HG03520 (cell line): ENCODE measurements at regions not wholly inside any gene's neighbourhood (a gene's known extent, or its start where the extent isn't known, plus 50 kb on each side); places are given as distances from the start of the nearest gene placed in this dataset.

Experiments used
- ATAC-seq: cut with Tn5 transposase; IDR thresholded peaks from one replicate; pipeline ENCODE4 v1.9.1; 2021; ENCODE audit warnings: mild to moderate bottlenecking, moderate library complexity; ENCODE audit not compliant: unreplicated experiment

DNA sequence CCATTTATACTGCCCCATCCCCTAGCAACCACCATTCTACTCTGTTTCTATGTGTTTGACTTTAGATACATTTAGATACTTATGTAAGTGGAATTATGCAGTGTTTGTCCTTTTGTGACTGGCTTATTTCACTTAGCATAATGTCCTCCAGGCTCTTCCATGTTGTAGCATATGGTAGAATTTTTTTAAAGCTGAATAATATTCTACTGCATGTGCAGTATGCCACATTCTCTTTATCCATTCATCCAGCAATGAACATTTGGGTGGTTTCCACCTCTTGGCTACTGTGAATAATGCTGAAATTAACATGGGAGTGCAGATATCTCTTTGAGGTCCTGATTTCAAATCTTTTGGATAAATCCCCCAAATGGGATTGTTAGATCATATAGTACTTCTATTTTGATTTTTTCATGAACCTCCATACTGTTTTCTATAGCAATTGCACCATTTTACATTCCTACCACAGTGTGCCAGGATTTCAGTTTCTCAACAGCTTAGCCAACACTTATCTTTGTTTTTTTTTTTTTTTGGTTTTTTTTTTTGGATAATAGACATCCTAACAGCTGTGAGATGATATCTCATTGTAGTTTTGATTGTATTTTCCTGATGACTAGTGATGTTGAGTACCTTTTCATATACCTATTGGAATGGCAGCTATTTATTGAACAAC, 105.9 kb upstream of the LNX1 start:
- ATAC-seq = no peak

DNA sequence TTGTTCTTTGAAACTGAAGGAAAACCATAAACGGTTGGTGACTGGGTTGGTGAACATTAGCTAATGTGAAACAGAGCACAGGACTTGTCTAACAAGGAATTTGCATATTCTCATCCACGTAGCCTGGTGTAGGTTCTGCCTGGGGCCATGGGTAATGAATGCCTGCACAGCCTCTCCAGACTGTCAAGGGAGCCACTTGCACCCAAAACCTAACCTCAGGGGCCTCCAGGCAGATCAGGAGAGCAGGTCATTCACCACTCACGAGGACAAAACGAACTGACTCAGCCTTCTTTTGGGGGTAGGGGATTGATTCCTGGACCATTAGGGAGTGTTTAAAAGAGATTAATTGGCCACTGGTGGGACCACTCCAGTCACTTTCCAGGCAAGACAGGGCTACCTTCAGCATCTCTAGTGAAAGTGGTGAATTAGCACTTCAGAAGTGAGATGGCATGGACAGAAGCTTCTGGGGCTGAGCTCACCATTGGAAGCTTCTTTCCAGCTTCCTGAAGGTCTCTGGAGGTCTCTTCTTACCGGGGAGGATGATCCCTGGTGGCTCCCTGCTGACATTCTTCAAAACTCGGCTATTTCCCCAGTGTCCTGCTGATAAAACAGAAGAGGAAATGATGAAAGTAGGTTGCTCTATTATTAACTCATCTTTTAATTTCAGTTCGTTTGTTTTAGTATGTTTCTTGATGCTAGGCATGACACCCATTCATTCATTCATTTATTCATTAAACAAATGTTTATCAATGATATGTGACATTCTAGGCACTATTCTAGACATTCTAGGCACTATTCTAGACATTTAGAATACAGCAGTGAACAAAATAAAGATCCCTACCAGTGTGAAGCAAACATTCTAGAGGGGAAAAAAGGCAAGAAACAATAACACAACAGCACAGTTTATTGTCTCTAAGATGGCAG, 104.5 kb upstream of the LNX1 start:
- ATAC-seq = peak; percentile 86

DNA sequence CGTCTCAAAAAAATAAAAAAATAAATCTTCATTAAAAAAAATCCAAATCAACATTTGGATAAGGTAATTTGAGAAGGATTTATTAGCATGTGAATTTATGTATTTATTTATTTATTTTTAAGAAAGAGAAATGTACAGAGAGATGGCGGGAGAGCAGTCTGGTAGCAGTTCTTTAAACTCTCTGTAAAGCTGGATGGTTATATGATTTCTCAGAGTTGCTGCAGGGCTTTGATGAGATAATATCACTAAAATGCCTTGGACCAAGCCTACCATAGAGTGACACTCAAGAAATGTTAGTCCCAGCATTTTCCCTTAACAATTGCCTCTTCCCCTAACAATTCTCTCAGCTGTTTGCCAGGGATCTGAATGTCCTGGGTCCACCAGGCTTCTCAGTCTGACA, 103.4 kb upstream of the LNX1 start:
- no peak for ATAC-seq

DNA sequence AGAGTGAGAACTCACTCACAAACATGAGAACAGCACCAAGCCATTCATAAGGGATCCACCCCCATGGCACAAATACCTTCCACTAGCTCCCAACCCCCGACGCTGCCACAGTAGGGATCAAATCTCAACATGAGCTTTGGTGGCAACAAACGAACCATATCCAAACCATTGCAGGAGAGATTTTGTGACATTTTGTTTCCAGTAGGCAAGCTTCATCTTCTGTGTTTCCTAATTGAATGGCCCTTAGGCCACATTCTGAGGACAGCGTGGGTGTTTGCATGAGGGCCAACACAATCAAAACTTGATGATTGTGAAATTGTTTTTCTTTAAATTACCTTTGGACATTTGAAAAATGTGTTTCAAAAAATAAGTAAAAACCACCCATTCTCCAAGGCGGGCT, 102.6 kb upstream of the LNX1 start:
- no peak for ATAC-seq

DNA sequence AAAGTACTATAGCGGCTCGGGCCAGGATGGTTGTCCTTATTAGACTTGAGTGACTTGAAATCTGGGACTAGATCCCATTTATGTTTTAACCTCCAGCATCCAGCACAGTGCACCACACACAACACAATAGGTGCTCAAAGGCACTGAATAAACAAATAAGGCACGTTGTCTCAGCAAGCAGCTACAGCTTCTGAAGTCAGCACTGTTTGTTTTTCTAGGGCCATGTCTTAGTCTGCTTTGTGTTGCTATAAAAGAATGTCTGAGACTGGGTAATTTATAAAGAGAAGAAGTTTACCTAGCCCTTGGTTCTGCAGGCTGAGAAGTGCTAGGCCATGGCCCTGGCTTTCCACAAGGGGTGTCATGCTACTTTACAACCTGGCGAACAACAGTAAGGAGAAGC, 102.1 kb upstream of the LNX1 start:
- no peak for ATAC-seq

DNA sequence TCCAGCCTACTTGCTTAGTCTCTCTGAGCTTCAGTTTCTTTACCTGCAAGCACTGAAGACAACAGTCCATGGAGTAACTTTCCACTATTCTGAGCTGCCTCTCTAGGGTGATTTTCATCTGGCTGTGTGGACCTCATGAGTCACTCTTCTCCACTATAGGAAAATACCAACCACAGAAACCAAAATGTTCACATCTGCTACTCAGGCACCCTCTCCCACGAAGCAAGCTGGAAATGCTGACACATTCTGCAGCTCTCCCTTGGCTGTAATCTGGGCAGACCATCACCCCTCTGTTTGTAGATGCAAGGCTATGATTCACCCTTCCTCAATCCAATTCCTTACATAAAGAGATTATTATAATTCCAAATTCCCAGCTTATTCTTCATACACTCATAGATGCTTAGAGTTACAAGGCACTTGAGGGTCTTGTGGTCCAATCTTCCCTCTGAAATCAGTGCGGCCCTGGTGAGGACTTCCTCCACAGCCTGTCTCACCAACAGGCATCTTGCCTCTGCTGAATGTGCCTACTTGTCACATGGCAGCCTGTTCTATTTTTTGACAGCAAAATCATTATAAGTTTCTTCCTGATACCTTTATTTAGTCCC, 97.0 kb upstream of the LNX1 start:
- peak; percentile 81 for ATAC-seq

DNA sequence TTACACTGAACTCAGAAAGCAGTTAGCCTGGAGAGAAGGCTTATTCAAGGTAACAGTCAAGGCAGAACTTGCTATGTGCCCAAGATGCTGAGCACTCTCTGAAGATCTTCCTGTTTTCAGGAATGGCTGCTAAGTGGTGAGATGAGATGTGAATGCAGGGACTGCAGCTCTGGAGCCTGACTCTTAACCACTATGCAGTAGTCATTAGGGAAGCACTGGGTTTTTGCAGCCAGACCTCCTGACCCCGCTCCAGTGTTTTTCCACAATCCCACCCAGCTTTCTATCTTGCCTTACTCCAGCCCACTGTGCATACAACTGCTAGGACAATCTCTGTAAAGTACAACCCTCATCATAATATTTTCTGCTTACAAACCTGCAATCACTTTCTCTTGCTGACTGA, 95.2 kb upstream of the LNX1 start:
- ATAC-seq = no peak

DNA sequence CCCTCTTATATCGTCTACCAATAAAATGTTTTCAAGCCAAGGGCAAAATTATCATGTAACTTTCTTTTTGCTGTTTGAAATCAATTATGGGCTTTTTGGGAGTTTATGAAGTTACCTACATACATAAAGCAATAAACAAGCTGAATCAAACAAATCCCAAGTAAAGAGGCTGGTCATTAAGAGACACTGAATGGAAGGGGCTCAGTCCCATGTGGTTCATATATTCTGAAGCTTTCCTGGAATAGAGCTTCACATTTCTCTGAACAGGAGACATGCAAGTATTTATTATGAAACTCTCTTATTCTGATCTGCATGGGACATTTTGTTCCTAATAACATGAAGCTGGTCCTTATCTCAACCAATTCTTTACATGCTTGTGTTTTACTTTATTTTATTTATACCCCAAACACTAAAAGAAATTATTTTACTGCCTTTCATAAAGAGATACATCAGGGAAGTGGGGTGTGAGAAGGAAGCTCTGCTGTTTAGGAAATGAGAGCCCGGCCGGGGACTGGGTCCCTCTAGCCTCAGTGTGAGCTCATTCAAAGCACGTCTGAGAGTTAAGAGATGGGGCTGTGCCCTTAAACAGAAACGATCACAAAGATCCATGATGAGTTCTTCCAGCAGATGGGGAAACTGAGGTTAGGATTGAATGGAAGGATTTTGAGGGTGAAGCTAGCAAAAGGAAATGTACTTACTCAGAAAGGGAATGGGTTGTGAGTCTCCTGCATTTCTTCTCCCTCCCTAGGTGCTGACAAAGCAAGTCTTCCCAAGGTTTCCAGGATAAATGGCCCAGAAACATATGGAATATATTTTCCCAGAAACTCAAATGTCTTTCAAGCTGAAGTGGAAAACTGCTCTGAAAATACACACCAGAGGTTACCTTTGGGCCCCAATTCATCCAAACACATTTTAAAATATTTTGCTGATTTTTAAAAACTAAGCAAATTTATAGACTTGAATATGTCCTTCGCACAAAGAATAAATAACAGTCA, 93.1 kb upstream of the LNX1 start:
- no peak for ATAC-seq

DNA sequence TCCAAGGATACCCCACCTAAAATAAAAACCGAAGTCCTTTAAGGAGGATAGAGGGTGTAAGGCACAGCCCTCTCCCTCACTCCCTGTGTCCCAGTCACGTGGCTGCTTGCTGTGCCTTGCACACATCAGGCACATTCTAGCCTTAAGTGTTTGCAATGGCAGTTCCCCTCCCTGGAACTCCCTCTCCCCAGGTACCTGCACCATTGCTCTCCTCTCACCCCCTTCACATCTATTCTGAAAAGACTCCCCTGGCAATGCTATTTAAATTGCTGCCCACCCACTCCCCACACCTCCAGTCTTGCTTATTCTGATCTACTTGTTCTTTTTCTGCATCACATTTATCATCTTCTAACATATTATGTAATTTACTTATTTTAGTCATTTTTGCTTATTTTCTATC, 91.6 kb upstream of the LNX1 start:
- no peak for ATAC-seq

DNA sequence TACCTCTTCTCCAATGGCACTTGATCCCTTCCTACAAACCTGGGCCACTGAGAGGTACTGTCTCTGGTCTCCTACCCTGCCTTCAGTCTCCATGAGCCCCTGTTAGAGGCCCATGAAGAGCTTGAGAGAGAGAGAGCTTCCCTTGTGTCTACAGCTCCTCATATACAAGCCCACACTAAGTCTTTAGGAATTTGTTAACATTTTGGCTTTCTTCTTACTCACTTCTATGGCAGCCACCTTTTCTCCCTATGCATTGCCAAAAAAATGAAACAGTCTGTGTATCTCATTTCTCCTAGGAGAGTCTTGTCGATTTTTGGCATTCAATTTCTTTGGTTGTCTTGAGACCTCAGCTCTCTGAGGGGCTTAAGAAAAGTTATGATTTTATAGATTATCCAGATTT, 90.9 kb upstream of the LNX1 start:
- ATAC-seq = no peak

DNA sequence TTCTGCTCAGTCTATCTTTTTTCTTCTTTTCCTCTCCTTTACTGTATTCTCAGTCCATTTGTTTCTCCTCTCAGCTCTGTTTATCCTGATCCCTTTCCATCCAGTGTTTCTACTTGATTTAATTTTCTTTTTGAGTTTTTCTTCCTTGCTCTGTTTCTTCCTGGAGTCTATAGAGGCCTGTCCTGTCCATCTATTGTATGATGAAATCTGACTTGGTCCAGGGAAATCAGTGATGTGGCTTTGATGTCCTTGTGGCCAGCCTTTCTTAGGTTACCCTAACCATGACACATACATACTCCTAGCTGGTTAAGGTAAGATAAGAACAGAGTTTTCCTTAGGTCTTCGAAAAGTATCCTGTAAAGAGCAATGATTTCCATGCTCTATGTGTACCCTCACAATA, 89.3 kb upstream of the LNX1 start:
- no peak for ATAC-seq

DNA sequence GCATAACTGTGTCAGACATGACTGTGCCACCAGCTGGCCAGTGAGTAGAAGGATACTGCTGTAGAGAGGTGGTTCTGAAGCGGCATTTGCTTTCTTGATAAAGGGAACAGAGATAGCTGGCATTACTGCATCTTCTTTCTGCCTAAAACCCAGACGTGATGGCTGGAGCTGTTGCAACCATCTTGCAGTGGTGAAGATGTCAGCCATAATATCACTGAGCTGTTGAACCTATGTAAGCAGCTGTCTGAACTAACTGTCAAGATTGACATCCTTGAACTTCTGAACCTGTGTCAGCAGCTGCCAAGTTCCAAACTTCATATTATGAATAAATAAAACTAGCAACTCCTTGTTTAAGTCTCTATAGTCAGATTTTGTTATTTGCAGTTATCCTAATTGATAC, 88.9 kb upstream of the LNX1 start:
- no peak for ATAC-seq

DNA sequence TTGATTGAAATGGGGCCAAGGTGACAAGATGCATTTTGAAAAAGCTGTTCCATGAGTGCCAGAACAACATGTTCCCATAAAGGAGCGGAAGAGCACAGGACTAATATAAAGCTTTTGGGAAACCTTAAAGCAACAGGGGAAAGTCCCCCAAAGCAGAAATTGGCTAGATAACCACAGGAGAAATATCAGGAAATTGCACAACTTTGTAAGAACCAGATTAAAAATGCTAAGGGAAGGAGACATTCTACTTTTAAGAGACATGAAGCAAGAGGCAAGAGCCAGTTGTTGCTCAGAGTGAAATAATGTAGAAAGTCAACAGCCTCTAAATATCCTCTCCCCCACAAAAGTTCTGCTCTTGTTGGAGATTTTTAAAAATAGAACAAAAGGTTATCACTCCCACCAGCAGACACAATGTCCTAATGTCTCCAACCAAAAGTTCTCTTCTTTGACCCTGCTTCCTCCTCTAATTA, 85.2 kb upstream of the LNX1 start:
- no peak for ATAC-seq

DNA sequence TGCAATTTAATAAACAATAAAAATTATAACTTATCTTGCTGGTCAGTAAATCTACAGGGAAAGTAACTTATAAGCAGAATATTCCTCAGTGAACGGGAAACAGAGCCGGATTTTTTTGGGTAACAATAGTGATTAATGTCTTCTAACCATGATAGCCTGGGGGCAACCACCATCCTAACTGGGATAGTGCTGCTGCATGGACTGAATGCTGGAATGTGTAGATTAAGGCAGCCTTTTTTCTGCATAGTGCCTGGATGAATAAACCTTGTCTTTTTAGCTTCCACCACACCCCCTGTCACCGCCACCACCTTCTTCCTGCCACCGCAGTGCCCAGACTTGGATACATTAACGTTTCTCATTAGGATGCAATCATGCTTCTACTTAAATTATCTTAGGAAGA, 83.6 kb upstream of the LNX1 start:
- ATAC-seq = no peak

DNA sequence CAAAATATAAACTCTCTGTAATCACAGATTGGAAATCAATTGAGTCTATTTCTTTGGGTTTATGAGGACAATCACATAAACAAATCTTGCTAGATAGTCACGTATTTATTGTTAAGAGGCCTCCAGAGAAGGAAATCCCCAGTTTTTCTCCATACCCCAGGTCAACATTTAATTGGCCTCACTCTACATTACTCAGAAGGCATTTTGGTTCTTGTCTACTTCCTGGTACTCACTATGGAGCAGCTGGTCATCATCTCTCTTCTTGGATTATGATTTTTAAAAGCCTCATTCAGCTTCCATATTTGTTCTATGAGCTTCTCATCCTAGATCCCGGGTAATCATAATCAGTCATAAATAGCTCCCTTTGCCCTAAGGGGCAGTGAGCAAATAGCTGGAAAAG, 81.6 kb upstream of the LNX1 start:
- ATAC-seq = no peak

DNA sequence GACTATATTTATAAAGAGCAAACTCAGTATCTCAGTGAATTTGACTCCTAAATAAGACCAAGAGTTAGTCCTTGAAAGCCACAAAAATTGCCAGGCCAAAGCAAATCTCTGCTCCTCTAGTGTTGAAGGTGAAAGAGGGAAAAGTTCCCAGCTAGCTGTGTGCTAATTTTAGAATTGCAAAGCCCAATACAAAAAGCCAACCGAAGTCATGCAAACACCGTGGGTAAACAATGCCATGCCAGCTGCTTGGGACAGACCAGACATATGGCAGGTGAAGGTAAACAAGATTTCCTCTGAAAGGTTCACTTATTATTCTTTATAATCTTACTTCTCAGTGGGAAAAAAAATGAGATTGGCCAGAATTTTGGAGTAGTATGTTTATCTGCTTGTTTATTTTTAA, 80.5 kb upstream of the LNX1 start:
- no peak for ATAC-seq

DNA sequence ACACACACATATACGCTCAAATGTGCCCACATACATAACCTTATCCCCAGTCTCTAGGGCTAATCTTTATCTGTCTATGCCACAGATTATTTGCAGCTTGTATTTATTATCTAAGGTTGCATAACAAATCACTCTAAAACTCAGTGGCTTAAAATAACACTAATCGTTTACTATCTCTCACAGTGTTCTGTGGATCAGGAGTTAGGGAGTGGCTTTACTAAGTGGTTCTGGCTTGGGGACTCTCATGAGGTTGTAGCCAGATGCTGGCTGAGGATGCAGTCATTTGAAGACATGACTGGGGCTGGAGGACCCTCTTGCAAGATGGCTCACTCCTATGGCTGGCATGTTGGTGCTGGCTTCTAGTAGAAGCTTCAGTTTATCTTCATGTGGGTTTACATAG, 68.5 kb upstream of the LNX1 start:
- ATAC-seq = no peak

DNA sequence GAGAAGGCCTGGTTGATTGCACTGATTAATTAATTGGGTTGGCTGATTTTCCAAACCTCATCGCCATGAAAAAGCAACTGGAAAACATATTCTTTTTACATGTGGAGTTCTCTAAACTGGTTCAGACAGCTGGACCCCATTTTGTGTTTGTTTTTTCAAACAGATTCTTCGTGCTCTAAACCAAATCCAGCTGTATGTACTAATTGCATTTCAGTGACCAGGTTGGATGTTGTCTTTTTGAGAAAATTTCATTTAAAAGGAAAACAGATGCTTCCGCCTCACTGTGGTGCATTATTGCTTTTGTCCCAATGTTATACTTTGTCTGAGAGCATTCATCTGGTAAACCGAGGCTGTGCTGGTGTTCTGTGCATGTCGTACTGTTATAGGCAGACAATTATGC, 67.8 kb upstream of the LNX1 start:
- no peak for ATAC-seq

DNA sequence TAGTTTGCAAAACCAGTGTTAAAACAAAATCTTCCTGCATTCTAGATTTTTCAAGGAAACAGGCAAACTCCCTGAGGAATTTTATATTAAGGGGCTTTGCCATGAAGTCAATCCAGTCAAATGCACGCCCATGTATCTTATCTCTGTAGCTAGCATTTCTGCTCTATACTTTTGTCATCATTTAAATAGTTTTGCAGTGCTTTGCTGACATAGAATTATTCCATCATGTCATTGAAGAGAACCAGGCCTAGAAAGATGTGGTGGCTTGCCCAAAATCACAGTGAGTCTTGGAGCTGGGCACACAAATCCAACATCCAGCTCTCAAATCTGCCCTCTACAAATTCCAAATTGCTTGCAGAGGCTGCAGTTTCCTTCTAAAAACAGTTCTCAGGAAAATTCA, 66.7 kb upstream of the LNX1 start:
- ATAC-seq = no peak

DNA sequence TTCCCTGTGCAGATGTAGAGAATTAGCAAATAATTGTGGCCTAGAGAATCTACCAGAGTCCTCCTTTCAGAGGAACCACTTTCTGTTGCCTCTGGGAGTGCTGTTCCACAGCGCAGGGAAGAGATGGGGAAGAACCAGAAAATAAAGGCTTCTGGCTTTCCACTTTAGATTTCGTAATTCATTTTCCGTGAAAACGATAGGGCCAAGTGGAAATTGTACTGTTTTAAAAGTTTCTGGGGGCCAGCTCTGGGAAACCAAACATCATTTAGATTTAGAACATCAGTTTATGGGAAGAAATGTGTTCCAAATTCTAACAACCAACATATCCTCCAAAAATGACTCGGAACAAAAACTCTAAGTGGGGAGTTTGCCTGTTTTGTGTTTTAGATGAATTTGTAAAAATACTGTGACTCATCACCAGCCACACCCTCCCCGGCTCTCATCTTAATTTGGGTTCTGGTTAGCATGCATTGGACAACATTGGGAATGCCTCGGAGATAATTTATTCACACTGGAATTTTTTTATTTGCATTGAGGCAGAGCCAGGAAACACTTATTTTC, 65.2 kb upstream of the LNX1 start:
- ATAC-seq = no peak
